Left ventricle myocardium superior (tissue), 1 donor: ENCODE measurements at regions not wholly inside any gene's neighbourhood (a gene's known extent, or its start where the extent isn't known, plus 50 kb on each side); places are given as distances from the start of the nearest gene placed in this dataset.
A peak's percentile ranks its signal among the peaks of the same experiment; 100 is the strongest.
"Not testable (repeated sequence)": the region's sequence is repeated elsewhere in the genome, so short reads cannot be mapped to it uniquely, and the experiment has no call there.

Experiments used
- ATAC-seq: fragments of 200-7000 bp; cut with Tn5 transposase; one replicate; pipeline ENCODE4 v1.9.1; 2020; ENCODE audit warnings: mild to moderate bottlenecking, moderate library complexity
- DNase-seq: peaks from one replicate; pipeline ENCODE4 v3.0.0-alpha.2; 2020
- intact Hi-C: fragments of 100-400 bp; cut with micrococcal nuclease; formaldehyde crosslinking; loops from one replicate; pipeline ENCODE4 v1.11.0; 2022
- donor health status: DM: no; HTN: yes; CAD: no; lungs with severe emphysema.

- intact Hi-C loops = no loop called here
- DNase-seq = peak; percentile 37
- peak; percentile 60 for ATAC-seq
These were observed 171.4 kb upstream of the NUPR2 start for GRCh38 chr7:56287429-56288138.

- no peak for ATAC-seq
- intact Hi-C loops = no loop called here
- DNase-seq = no peak
These were observed 139.9 kb upstream of the NUPR2 start for GRCh38 chr7:56256108-56256507.

GRCh38 chr7:56250135-56250534, 133.9 kb upstream of the NUPR2 start:
- DNase-seq (no peak), ATAC-seq (no peak)
- intact Hi-C loops = no loop called here

- ATAC-seq = no peak
- intact Hi-C loops = no loop called here
- no peak for DNase-seq
These were observed 113.4 kb upstream of the NUPR2 start for GRCh38 chr7:56229631-56230030.

DNA sequence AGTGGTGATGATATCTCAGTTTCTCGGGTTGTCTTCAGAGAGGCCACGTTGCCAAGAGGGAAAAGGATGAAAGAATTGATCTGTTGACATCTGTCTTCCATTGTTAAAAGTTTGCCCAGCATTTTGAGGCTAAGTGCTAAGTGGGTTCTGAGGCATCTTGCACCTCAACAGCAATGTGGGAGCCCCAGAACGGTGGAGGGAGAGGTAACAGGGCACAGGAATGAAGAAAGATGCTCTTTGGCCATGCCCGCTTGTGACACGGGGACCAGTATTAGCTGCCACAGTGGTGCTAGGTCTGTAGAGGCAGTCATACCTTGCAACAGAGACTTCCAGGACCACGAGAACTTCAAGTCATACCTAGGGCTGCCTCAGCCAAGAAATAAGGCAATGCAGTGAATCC, 106.6 kb upstream of the NUPR2 start:
- no peak for DNase-seq
- intact Hi-C loops = no loop called here
- no peak for ATAC-seq

- DNase-seq = no peak
- no peak for ATAC-seq
- intact Hi-C loops = no loop called here
These were observed 102.8 kb upstream of the NUPR2 start for GRCh38 chr7:56219017-56219416.

DNA sequence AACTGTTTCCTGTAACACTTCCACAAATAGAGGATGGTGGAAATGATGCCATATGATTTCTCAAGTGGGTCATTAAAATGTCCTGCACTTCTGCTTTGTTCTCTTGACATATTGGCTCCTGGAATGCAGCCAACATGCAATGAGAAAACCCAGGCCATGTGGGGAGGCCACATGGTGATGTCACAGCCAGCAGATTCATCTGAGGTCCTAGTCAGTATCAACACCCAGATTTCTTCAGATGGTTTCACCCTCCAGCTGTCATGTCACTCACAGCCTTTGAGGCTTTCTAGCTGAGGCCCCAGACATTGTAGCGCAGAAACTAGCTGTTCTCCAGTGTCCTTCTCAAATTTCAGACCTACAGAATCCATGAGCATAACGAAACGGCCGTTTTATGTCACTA, 102.3 kb upstream of the NUPR2 start:
- no peak for DNase-seq

GRCh38 chr7:56213574-56213973, 97.4 kb upstream of the NUPR2 start:
- intact Hi-C loops = no loop called here
- DNase-seq (no peak), ATAC-seq (no peak)

More for the DNA sequence above, 102.3 kb upstream of the NUPR2 start:
- intact Hi-C loops = no loop called here
- no peak for ATAC-seq

GRCh38 chr7:56206420-56206819, 90.2 kb upstream of the NUPR2 start:
- DNase-seq (no peak), ATAC-seq (no peak)
- intact Hi-C loops = no loop called here

DNA sequence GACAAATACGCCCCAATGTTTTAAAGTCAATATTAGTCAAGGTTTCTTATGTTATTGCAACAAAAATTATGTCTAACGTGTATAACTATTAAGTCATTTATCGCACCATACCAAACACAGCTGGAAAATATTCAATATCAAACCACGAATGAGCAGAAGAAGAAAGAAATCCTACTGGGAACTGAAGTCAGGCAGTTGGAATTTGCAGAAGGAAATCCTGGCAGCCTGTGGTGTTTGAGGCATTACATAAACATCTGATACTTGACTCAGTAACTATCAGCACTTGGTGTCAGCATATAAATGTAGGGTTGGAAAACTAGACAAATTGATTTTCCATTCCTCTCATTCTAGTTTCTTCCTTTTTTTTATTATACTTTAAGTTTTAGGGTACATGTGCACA, 83.4 kb upstream of the NUPR2 start:
- ATAC-seq (no peak), DNase-seq (no peak)
- intact Hi-C loops = no loop called here

DNA sequence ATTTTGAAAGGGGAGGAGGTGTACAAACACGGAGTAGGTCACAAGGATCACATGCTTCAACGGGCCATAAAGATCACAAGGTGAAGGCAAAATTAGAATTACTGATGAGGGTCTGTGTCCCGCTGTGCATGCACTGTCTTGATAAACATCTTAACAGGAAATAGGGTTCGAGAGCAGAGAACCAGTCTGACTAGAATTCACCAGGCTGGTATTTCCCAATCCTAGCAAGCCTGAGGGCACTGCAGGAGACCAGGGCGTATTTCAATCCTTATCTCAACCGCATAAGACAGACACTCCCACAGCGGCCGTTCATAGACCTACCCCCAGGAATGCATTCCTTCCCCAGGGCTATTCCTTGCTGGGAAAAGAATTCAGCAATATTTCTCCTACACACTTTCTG, 80.0 kb upstream of the NUPR2 start:
- ATAC-seq, DNase-seq, intact Hi-C loops: not testable (repeated sequence)

DNA sequence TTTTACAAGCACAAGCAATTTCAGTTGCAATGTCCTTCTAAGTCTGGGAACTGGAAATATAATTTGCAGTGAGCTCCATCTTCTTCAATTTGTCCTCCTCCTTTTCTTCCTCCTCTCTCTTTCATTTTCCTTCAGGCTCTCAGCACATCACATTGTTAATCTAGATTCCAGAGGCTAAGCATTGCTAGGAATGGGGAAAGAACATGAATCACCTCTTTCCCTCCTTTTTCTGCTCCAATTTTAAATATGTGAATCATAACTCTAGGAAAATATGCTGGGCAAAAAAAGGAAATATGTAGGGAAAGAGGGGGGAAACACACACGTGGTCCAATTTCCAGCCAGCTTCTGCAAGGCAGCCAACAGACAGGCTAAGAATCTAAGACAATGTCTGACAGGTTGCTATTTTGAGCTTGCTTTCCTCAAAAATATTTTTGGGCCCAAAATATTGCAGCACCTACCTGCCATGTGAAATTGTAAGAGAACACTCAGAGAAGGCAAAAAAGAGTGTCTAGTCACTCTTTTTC, 72.7 kb upstream of the NUPR2 start:
- intact Hi-C loops = no loop called here
- DNase-seq = no peak
- no peak for ATAC-seq

DNA sequence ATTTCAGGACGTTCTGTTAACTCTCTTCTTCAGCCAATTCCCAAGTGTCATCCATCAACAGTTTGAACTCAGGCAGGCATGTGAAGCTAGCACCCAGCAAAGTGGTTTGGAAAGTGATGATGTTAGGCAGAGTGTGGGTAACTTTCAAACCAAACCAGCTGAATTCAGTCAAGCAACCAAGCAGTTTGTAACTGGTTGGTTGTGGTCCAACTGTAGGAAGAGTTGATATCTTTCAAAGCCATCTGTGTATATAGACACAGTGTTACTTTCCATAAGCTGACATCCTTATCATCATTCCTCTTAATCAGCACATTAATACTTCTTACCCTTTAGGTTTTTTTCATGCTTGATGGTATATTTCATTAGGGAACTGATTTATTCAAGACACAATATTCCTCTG, 72.2 kb upstream of the NUPR2 start:
- DNase-seq (no peak), ATAC-seq (no peak)
- intact Hi-C loops = no loop called here

DNA sequence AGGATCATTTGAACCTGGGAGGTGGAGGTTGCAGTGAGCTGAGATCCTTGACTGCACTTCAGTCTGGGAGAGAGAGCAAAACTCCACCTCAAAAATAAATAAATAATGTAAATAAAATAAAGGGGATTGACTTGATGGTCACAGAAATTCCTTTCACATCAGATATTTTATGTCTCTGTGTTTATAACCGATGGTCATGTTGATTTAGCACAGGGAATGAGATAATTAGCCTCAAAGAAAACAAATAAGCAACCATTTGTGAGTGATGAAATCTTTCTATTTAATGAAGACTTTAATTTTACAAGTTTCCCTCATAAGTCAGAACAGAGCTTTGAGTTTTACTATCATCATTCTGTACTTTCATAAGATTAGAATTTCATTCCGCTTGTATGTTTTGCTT, 64.8 kb upstream of the NUPR2 start:
- intact Hi-C loops = no loop called here
- DNase-seq (no peak), ATAC-seq (no peak)

DNA sequence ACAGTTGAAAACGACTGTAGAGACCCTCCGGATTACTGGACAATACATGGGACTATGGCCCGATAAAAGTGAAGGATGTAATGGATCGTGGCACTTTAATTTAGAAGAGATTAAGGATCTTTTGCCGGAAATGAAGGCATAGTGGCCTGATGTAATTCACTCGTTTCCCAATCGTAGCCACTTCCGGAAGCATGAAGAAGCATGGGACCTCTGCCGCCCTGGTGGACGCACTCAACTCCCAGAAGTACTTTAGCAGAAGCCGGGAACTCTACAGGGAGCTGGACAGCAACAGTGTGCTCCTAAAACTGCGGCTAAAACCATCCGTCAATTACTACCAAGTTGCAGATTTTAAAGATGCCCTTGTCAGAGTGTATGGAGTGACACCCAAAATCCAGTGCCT, 59.6 kb upstream of the NUPR2 start:
- intact Hi-C loops = no loop called here
- DNase-seq (no peak), ATAC-seq (peak; percentile 35)

DNA sequence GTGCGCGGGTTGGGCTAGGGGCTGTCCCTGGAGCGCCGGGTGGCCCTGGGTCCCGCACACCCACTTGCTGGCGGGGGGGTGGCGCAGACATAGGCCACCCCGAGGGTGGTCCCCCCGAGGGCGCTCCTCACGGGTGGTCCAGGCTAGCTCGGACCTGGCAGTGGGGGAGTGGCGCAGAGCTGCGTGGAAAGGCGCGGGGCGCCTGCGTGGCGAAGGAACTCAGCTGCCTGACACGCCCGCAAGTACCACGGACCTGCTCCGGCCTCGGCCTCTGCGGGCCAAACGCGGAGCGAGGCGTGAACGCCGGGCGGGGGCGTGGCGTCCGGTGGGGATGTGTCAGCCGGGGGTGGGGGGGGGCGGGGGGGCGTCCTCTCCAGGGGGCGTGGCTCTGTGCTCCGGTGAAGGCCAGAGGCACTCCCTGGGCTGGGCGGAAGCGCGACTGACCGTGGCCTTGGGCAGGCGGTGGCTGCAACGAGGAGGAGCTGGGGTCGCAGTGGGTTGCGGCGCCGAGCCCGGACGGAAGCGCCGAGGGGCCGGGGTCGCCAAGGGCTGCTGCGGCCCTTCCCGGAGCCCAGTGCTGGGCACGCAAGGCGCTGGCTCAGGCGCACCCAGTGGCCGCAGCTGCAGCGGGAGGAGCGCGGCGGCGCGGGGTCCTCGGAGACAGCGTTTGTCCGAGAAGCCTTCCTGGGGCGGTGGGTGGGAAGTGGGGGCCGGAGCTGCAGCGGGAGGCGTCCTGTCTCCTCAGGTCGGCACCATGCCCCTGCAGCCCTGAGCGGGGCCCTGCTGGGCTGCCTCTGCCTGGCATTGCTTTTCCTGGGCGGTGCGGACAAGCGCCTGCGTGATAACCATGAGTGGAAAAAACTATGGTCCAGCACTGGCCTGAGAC, 58.9 kb upstream of the NUPR2 start:
- DNase-seq (peak; percentile 52), ATAC-seq (peak; percentile 68)
- intact Hi-C loops = no loop called here

- DNase-seq (peak; percentile 26), ATAC-seq (no peak)
- intact Hi-C loops = no loop called here
These were observed 58.2 kb upstream of the NUPR2 start for GRCh38 chr7:56174346-56174874.
